ENCODE measurements at regions not wholly inside any gene's neighbourhood (a gene's known extent, or its start where the extent isn't known, plus 50 kb on each side); places are given as distances from the start of the nearest gene placed in this dataset.

DNA sequence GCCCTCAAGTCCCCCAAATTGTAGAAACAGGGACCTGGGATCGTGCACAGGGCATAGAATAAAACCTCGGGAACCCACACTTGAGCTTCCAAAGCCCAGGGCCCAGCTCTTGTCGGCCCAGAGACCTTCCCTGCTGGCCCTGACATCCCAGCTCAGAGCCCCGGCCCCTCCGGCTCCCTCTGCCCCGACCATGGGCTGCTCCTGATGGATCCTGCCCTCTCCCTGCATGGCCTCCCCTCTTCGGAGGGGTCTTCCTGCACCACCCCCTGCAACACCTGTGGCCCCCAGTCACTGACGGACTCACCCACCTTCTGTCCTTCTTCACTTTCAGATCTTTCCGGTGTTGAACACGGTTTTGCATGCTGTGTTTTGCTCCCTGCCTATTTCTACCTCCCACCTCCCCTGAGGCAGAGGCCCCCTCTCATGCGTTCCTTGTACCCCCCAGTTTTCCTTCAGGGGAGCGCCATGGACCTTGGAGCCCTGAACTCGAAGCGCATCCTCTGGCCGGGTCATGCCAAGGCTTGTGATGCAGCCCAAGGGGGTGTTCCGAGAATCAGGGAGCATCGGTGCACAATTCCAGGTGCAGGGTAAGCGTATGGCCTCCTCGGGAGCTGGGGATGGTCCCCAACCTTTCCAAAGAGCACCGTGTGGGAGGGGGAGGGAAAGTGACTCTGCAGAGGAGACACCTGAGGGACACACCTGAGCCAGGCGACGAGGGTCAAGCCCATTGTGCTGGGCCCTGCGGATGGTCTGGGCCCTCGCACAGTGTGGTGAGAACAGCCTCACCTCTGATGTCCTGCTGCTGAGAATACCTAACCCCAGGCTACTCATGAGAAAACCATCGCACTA lies 666.4 kb downstream of the BRD1 start:
- WGBS, 3 donors = 84 to 89% (median 85%) methylated on average over 24 to 25 of the region's 25 CpGs
- no peak for DNase-seq
- intact Hi-C loops (cut with DNase I) = no loop called here

DNA sequence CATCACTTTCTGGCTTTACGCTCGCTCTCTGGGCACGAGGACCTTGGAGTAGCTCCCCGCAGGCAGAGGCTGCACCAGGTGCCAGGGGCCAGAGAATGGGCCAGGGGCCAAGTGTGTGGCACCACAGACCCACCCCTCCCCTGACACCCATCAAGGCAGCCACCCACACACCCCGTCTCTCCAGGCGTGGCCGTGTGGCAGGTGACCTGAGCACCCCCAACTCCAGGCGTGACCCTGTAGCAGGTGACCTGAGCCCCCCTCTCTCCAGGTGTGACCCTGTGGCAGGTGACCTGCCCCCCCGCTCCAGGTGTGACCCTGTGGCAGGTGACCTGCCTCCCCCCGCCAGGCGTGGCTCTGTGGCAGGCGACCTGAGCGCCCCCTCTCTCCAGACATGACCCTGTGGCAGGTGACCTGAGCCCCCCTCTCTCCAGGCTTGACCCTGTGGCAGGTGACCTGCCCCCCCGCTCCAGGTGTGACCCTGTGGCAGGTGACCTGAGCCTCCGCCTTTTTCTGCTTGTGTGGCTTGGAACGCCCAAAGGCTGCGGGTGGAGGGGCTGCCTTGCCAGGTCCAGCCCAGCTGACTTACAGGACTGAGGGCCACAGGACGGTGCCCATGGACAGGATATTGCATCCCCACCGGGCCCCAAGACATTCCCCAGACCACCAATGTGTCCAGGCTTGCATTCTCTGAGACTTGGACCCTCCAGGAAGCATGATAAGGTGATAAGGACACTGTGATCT lies 667.2 kb downstream of the BRD1 start:
- DNase-seq (no peak), ATAC-seq (no peak)
- H3K36me3 ChIP-seq (ENCODE audit: insufficient read depth in 1 of 2, low read depth in 1 of 2) = no peaks in the 10 kb centered on the region
- H3K27ac ChIP-seq = no peak overlapping the region
- intact Hi-C loops (cut with DNase I) = no loop called here
- peaks cover 0 to 11% (median 2%) of the 10 kb centered on the region in 3 donors for H3K27me3 ChIP-seq (ENCODE audit: insufficient read depth in 3 of 3, low read length in 2 of 3)
- no peak overlapping the region for H3K4me3 ChIP-seq
- TF ChIP-seq, protein P1, sequence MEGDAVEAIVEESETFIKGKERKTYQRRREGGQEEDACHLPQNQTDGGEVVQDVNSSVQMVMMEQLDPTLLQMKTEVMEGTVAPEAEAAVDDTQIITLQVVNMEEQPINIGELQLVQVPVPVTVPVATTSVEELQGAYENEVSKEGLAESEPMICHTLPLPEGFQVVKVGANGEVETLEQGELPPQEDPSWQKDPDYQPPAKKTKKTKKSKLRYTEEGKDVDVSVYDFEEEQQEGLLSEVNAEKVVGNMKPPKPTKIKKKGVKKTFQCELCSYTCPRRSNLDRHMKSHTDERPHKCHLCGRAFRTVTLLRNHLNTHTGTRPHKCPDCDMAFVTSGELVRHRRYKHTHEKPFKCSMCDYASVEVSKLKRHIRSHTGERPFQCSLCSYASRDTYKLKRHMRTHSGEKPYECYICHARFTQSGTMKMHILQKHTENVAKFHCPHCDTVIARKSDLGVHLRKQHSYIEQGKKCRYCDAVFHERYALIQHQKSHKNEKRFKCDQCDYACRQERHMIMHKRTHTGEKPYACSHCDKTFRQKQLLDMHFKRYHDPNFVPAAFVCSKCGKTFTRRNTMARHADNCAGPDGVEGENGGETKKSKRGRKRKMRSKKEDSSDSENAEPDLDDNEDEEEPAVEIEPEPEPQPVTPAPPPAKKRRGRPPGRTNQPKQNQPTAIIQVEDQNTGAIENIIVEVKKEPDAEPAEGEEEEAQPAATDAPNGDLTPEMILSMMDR (IDR thresholded peaks at IDR 0.05) = no peak
- H3K4me1 ChIP-seq = no peaks in the 10 kb centered on the region
- no peaks in the 10 kb centered on the region for H3K9me3 ChIP-seq
- WGBS, 3 donors = 65 to 79% (median 66%) methylated on average over 17 to 19 of the region's 19 CpGs

More for the DNA sequence above, 666.4 kb downstream of the BRD1 start:
- Histone ChIP-seq H3K4me3 (no peak overlapping the region), H3K4me1 (no peaks in the 10 kb centered on the region), H3K36me3 (ENCODE audit: insufficient read depth in 1 of 2, low read depth in 1 of 2) (no peaks in the 10 kb centered on the region), H3K9me3 (no peaks in the 10 kb centered on the region), H3K27me3 (ENCODE audit: insufficient read depth in 3 of 3, low read length in 2 of 3) (peaks cover 0 to 11% (median 2%) of the 10 kb centered on the region in 3 donors), H3K27ac (no peak overlapping the region)
- TF ChIP-seq, protein P1 (IDR thresholded peaks at IDR 0.05) = no peak
- ATAC-seq = no peak

DNA sequence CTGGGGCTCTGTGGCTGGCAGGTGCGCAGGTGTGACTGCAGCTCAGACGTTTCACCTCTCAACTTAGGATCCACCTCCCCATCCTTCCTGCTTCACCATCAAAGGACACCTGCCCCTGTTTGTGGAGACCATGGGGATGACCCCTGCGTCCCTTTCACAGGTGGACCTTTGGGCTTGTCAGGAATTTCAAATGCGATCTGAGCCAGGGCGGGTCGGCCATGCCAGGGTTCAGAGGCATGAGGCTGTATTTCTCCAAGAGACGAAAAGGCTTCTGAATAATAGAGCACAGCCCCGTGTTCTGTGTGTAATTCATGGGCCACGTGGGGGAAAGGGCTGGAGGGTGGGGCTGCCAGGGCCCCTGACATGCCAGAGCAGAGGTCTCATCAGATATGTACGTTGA lies 668.0 kb downstream of the BRD1 start:
- H3K9me3 ChIP-seq = no peaks in the 10 kb centered on the region
- no peaks in the 10 kb centered on the region for H3K36me3 ChIP-seq (ENCODE audit: insufficient read depth in 1 of 2, low read depth in 1 of 2)
- TF ChIP-seq, protein P1 (IDR thresholded peaks at IDR 0.05) = no peak
- DNase-seq (no peak), ATAC-seq (no peak)
- no peak overlapping the region for H3K4me3 ChIP-seq
- 58 to 73% (median 61%) methylated on average over 10 of the region's 10 CpGs for WGBS, 3 donors
- intact Hi-C loops (cut with DNase I) = loop anchor here in 1 of 2 donors (10.0 kb wide), 1 partner anchor 65 kb away; no protein-coding TSS in a partner anchor
- H3K27me3 ChIP-seq (ENCODE audit: insufficient read depth in 3 of 3, low read length in 2 of 3) = peaks cover 0 to 11% (median 2%) of the 10 kb centered on the region in 3 donors
- no peak overlapping the region for H3K27ac ChIP-seq
- H3K4me1 ChIP-seq = no peaks in the 10 kb centered on the region

DNA sequence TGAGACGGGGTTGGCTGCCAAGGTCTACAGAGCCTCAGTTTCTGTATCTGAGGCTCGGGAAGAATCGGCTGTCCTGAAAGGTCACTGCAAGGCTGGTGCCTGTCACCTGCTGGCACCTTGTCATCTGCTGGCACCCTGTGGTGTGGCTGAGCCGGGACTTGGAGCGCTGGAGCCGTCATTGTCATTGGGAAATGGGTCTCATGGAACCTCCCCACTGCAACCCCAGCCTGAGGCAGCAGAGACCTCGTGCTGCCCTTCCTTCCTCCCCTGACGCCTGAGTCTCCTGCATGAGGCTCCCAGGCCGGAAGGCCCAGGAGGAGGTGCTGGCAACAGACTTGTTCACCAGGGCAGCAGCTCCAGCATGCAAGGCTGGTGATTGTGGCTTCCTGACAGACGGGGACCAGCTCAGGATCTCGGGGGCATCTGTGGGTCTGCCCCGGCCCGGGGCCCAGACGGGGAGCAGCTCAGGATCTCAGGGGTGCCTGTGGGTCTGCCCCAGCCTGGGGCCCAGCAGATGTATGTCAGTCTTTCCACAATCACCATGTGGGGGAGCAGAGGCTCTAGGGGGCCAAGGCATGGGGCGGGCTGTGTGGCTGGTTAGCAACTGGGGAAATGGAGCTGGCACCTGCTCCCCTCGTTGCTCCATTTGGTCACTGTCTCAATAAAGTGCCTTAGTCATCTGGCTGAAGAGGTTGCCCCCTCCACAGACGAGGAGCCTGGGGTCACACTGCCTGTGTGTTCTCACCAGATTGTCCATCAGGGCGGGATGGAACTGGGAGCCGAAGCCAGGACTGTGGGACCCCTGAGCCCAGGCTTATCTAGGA lies 668.7 kb downstream of the BRD1 start:
- H3K36me3 ChIP-seq (ENCODE audit: insufficient read depth in 1 of 2, low read depth in 1 of 2) = no peaks in the 10 kb centered on the region
- H3K9me3 ChIP-seq = no peaks in the 10 kb centered on the region
- ATAC-seq (no peak), DNase-seq (no peak)
- peaks cover 0 to 11% (median 2%) of the 10 kb centered on the region in 3 donors for H3K27me3 ChIP-seq (ENCODE audit: insufficient read depth in 3 of 3, low read length in 2 of 3)
- H3K27ac ChIP-seq = no peak overlapping the region
- TF ChIP-seq, protein P1 (IDR thresholded peaks at IDR 0.05) = no peak
- H3K4me3 ChIP-seq = no peak overlapping the region
- no peaks in the 10 kb centered on the region for H3K4me1 ChIP-seq
- intact Hi-C loops (cut with DNase I) = loop anchor here in 1 of 2 donors (10.0 kb wide), 1 partner anchor 64 kb away; no protein-coding TSS in a partner anchor
- WGBS, 3 donors = 57 to 66% (median 60%) methylated on average over 17 to 19 of the region's 19 CpGs

All from psoas muscle (tissue), 7 donors.